DND-41 (cell line): ENCODE measurements at regions not wholly inside any gene's neighbourhood (a gene's known extent, or its start where the extent isn't known, plus 50 kb on each side); places are given as distances from the start of the nearest gene placed in this dataset.

Experiments used
- ATAC-seq: fragments of 200-7000 bp; cut with Tn5 transposase; 3 replicates; pipeline ENCODE4 v1.9.1; 2021; ENCODE audit warnings: low read depth; ENCODE audit not compliant: insufficient read depth
- DNase-seq: peaks from one replicate; pipeline ENCODE4 v3.0.0-alpha.2; 2020
- H2AFZ ChIP-seq: 2 replicates; pipeline ENCODE4 v1.6.0; 2012; ENCODE audit warnings: low read depth, low read length
- H3K27ac ChIP-seq: 2 replicates; pipeline ENCODE4 v1.5.1; 2012; ENCODE audit warnings: low read length, inconsistent platforms
- H3K27me3 ChIP-seq: fragments of 200-600 bp; sonication (generic); 2 replicates; pipeline ENCODE4 v1.6.0; 2012; ENCODE audit warnings: low read length, mild to moderate bottlenecking, inconsistent platforms; ENCODE audit not compliant: insufficient read depth, poor library complexity
- H3K36me3 ChIP-seq: 2 replicates; pipeline ENCODE4 v1.5.1; 2012; ENCODE audit warnings: low read length, inconsistent platforms; ENCODE audit not compliant: insufficient read depth
- H3K4me1 ChIP-seq: 2 replicates; pipeline ENCODE4 v1.5.1; 2012; ENCODE audit warnings: mild to moderate bottlenecking, low read length; ENCODE audit not compliant: insufficient read depth
- H3K4me2 ChIP-seq: 2 replicates; pipeline ENCODE4 v1.6.0; 2012; ENCODE audit warnings: mild to moderate bottlenecking, moderate library complexity, low read length, inconsistent platforms; ENCODE audit not compliant: insufficient read depth
- H3K4me3 ChIP-seq, 2 experiments: fragments of 200-600 bp in 1 of 2; shearing (Covaris generic) in 1 of 2; 2 replicates each; pipeline ENCODE4 v1.5.1; 2012 to 2016; ENCODE audit warnings: inconsistent platforms in 2 of 2, low read length in 2 of 2, mild to moderate bottlenecking in 2 of 2, low read depth in 1 of 2, moderate library complexity in 1 of 2
- H3K79me2 ChIP-seq: 2 replicates; pipeline ENCODE4 v1.6.0; 2012; ENCODE audit warnings: low read length, inconsistent platforms; ENCODE audit not compliant: insufficient read depth
- H3K9ac ChIP-seq: 2 replicates; pipeline ENCODE4 v1.6.0; 2012; ENCODE audit warnings: low read depth, mild to moderate bottlenecking, inconsistent platforms, low read length, moderate library complexity
- H3K9me3 ChIP-seq: 2 replicates; pipeline ENCODE4 v1.5.1; 2012; ENCODE audit warnings: low read length, moderate library complexity, mild to moderate bottlenecking, inconsistent platforms; ENCODE audit not compliant: insufficient read depth, severe bottlenecking
- H4K20me1 ChIP-seq: 2 replicates; pipeline ENCODE4 v1.6.0; 2012; ENCODE audit warnings: low read length; ENCODE audit not compliant: insufficient read depth
- EZH2 ChIP-seq: IDR thresholded peaks from 3 replicates; pipeline ENCODE4 v1.6.1; 2012; ENCODE audit warnings: borderline replicate concordance, low read depth, mild to moderate bottlenecking, moderate library complexity, low read length, inconsistent platforms; ENCODE audit not compliant: severe bottlenecking
- TF ChIP-seq, protein P1 (sequence below): IDR thresholded peaks from 2 replicates; pipeline ENCODE4 v1.5.1; 2012; ENCODE audit warnings: borderline replicate concordance, low read length, moderate library complexity, mild to moderate bottlenecking; ENCODE audit not compliant: poor library complexity, severe bottlenecking; ENCODE audit errors: extremely low read depth

DNA sequence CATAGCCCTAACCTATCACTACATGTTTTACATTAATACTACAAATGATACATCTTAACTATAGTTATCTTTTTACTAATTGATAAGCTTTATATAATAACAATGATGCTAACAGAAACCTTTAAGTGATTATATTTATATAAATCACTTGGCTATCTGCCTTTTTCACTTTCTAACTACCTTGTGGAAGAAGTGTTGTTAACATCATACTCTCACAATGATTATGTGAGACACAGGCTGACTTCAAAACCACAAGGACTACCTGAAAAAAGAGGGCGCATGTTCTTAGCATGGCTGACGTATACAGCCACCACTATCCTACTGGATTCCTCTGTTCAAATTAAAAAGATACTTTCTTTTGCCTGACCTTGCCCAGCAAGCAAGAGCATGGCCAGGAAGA is 135.3 kb upstream of the SOX5 start:
- no peak overlapping the region for H3K27ac ChIP-seq
- H3K27me3 ChIP-seq: no peaks in the 10 kb centered on the region
- H3K4me1 ChIP-seq: no peaks in the 10 kb centered on the region
- ATAC-seq: no peak
- no peak overlapping the region for H3K4me3 ChIP-seq
- H4K20me1 ChIP-seq: no peaks in the 10 kb centered on the region
- no peaks in the 10 kb centered on the region for H3K79me2 ChIP-seq
- no peak overlapping the region for H3K4me2 ChIP-seq
- TF ChIP-seq EZH2: no peak
- TF ChIP-seq, protein P1, sequence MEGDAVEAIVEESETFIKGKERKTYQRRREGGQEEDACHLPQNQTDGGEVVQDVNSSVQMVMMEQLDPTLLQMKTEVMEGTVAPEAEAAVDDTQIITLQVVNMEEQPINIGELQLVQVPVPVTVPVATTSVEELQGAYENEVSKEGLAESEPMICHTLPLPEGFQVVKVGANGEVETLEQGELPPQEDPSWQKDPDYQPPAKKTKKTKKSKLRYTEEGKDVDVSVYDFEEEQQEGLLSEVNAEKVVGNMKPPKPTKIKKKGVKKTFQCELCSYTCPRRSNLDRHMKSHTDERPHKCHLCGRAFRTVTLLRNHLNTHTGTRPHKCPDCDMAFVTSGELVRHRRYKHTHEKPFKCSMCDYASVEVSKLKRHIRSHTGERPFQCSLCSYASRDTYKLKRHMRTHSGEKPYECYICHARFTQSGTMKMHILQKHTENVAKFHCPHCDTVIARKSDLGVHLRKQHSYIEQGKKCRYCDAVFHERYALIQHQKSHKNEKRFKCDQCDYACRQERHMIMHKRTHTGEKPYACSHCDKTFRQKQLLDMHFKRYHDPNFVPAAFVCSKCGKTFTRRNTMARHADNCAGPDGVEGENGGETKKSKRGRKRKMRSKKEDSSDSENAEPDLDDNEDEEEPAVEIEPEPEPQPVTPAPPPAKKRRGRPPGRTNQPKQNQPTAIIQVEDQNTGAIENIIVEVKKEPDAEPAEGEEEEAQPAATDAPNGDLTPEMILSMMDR: no peak
- H2AFZ ChIP-seq: no peak overlapping the region
- H3K9ac ChIP-seq: no peak overlapping the region
- no peaks in the 10 kb centered on the region for H3K36me3 ChIP-seq
- no peak for DNase-seq
- H3K9me3 ChIP-seq: no peaks in the 10 kb centered on the region

GRCh38 chr12:24083838-24084237 is 134.4 kb upstream of the SOX5 start:
- no peak for DNase-seq
- no peaks in the 10 kb centered on the region for H4K20me1 ChIP-seq
- ATAC-seq: no peak
- H3K36me3 ChIP-seq: no peaks in the 10 kb centered on the region
- H3K27ac ChIP-seq: no peak overlapping the region
- no peak overlapping the region for H3K4me3 ChIP-seq
- H3K27me3 ChIP-seq: no peaks in the 10 kb centered on the region
- H3K79me2 ChIP-seq: no peaks in the 10 kb centered on the region
- H2AFZ ChIP-seq: no peak overlapping the region
- TF ChIP-seq, protein P1: no peak
- TF ChIP-seq EZH2: no peak
- H3K4me1 ChIP-seq: no peaks in the 10 kb centered on the region
- no peak overlapping the region for H3K4me2 ChIP-seq
- H3K9me3 ChIP-seq: no peaks in the 10 kb centered on the region
- H3K9ac ChIP-seq: no peak overlapping the region

DNA sequence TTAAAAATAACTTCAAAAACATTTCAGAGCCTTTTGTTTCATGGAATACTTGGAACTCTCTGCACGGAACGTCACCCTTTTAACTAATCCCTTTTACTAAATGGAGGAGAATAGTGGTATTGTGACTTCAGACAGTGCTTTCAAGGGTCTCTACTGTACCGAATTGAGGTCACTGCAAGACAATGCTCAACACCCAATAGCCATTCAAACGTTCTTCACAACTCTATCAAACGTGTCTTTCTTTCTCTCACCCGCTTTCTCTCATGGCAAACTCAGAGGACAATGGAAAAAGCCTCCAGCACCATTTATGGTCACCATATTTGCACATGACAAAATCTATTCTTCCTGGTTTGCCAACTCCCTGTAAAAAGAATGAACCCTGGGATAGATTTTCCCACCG is 132.1 kb upstream of the SOX5 start:
- no peak overlapping the region for H3K9ac ChIP-seq
- H3K9me3 ChIP-seq: no peaks in the 10 kb centered on the region
- TF ChIP-seq, protein P1: no peak
- no peak for TF ChIP-seq EZH2
- H3K27me3 ChIP-seq: no peaks in the 10 kb centered on the region
- H2AFZ ChIP-seq: no peak overlapping the region
- ATAC-seq: no peak
- H3K36me3 ChIP-seq: no peaks in the 10 kb centered on the region
- no peak overlapping the region for H3K4me2 ChIP-seq
- no peaks in the 10 kb centered on the region for H4K20me1 ChIP-seq
- H3K27ac ChIP-seq: no peak overlapping the region
- H3K4me1 ChIP-seq: no peaks in the 10 kb centered on the region
- H3K79me2 ChIP-seq: no peaks in the 10 kb centered on the region
- DNase-seq: no peak
- no peak overlapping the region for H3K4me3 ChIP-seq

DNA sequence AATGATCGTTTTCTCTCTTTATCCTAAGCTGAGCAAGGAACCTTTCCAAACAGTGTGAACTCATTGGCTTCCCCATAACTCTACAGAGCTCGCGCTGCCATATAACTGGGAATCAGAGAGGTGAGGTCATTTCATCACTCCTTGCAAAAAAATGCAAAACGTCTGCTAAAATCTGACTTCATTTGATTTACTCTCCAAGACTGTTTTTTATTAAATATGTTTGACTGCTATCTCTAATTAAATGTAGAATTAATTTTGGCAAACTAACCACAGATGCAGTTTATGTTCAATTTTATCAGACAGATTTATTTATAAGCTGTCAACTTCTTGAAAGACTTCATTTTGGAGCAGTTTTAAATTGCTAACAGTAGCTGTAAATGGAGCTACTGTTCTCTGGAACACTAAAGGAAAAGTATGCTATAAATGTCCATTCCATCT is 131.6 kb upstream of the SOX5 start:
- DNase-seq: no peak
- H3K4me2 ChIP-seq: no peak overlapping the region
- TF ChIP-seq, protein P1: no peak
- no peak for TF ChIP-seq EZH2

More for the DNA sequence above, 131.6 kb upstream of the SOX5 start:
- H3K27me3 ChIP-seq: no peaks in the 10 kb centered on the region
- H2AFZ ChIP-seq: no peak overlapping the region
- no peak overlapping the region for H3K4me3 ChIP-seq
- H3K36me3 ChIP-seq: no peaks in the 10 kb centered on the region
- no peaks in the 10 kb centered on the region for H3K4me1 ChIP-seq
- no peaks in the 10 kb centered on the region for H3K79me2 ChIP-seq
- no peaks in the 10 kb centered on the region for H4K20me1 ChIP-seq
- no peak for ATAC-seq
- no peaks in the 10 kb centered on the region for H3K9me3 ChIP-seq
- H3K9ac ChIP-seq: no peak overlapping the region
- H3K27ac ChIP-seq: no peak overlapping the region
